Stimulated activated naive CD8-positive, alpha-beta T cell treated with anti-CD3 and anti-CD28 coated beads, Interleukin-15, amount 100 ng/mL, for 72 hours (primary cell): ENCODE measurements at regions not wholly inside any gene's neighbourhood (a gene's known extent, or its start where the extent isn't known, plus 50 kb on each side); places are given as distances from the start of the nearest gene placed in this dataset.
"Not testable (repeated sequence)": the region's sequence is repeated elsewhere in the genome, so short reads cannot be mapped to it uniquely, and the experiment has no call there.

Experiments used
- ATAC-seq: fragments of 150-1000 bp; cut with Tn5 transposase; 2 replicates; pipeline ENCODE4 v1.10.0; 2021; ENCODE audit warnings: mild to moderate bottlenecking, moderate library complexity
- DNase-seq, 2 donors: peaks; one replicate each; pipeline ENCODE4 v3.0.0; 2021 to 2022
- H3K27ac Mint-ChIP-seq, 2 donors: one replicate each; pipeline ENCODE4 v1.8.0; 2022; ENCODE audit warnings: mild to moderate bottlenecking in 2 of 2, mixed read lengths in 2 of 2, moderate library complexity in 2 of 2
- H3K27me3 Mint-ChIP-seq: one replicate; pipeline ENCODE4 v1.8.0; 2022; ENCODE audit warnings: mixed read lengths
- H3K4me1 Mint-ChIP-seq: one replicate; pipeline ENCODE4 v1.8.0; 2022; ENCODE audit warnings: mild to moderate bottlenecking, mixed read lengths
- H3K4me3 Mint-ChIP-seq, 2 donors: one replicate each; pipeline ENCODE4 v1.8.0; 2022; ENCODE audit warnings: mild to moderate bottlenecking in 2 of 2, mixed read lengths in 2 of 2, moderate library complexity in 1 of 2
- H3K9me3 Mint-ChIP-seq, 2 donors: one replicate each; pipeline ENCODE4 v1.8.0; 2022; ENCODE audit warnings: mixed read lengths in 2 of 2

GRCh38 chr6:170095273-170095981 lies 195.5 kb downstream of the DLL1 start:
- no peak for ATAC-seq
- peaks cover 10% of the 10 kb centered on the region for H3K27me3 Mint-ChIP-seq

DNA sequence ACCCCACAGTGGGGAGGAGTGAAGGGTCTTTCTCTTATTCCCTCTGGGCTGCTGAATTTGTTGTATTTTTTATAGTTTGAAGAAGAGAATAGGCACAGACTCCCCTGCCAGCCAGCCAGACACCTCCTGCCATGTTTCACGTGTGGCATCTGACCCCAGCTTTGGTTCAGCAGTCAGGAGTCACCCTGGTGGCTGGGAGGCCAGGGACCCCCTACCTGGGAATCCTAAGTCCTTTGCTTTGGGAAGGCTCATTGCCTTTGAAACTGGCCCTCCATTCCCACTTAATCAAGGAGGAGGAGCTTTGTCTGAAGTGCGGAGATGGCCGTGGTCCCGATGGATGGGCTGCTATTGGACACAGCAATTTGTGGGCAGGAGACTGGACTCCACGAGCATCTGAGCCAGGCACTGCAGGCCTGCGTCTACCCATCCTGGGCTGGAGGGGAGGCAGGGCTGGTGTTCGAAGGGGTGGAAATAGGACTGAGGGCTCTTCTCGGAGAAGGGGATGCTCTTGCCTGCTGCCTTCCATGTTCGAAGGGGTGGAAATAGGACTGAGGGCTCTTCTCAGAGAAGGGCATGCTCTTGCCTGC lies 196.1 kb downstream of the DLL1 start:
- peaks cover 10% of the 10 kb centered on the region for H3K4me1 Mint-ChIP-seq
- DNase-seq (no peak), ATAC-seq (no peak)
- H3K9me3 Mint-ChIP-seq, result peaks cover 0 to under 1% of the 10 kb centered on the region in 2 donors
- H3K27me3 Mint-ChIP-seq, result peaks cover 10% of the 10 kb centered on the region
- H3K27ac Mint-ChIP-seq, result no peak overlapping the region
- H3K4me3 Mint-ChIP-seq, result no peak overlapping the region

More at GRCh38 chr6:170095273-170095981, 195.5 kb downstream of the DLL1 start:
- Mint-ChIP-seq H3K4me1 (peaks cover 3% of the 10 kb centered on the region), H3K9me3 (peaks cover 5 to 7% of the 10 kb centered on the region in 2 donors), H3K27ac (no peak overlapping the region), H3K4me3 (no peak overlapping the region)
- peak in 1 of 2 donors; percentile 5 for DNase-seq

- DNase-seq, result peak in 1 of 2 donors; percentile 4
- H3K27ac Mint-ChIP-seq, result no peak overlapping the region
- H3K9me3 Mint-ChIP-seq, result no peaks in the 10 kb centered on the region
- peaks cover 18% of the 10 kb centered on the region for H3K4me1 Mint-ChIP-seq
- ATAC-seq, result no peak
- H3K4me3 Mint-ChIP-seq, result no peak overlapping the region
- peaks cover 10% of the 10 kb centered on the region for H3K27me3 Mint-ChIP-seq
These were observed 197.0 kb downstream of the DLL1 start for GRCh38 chr6:170093658-170094596.

DNA sequence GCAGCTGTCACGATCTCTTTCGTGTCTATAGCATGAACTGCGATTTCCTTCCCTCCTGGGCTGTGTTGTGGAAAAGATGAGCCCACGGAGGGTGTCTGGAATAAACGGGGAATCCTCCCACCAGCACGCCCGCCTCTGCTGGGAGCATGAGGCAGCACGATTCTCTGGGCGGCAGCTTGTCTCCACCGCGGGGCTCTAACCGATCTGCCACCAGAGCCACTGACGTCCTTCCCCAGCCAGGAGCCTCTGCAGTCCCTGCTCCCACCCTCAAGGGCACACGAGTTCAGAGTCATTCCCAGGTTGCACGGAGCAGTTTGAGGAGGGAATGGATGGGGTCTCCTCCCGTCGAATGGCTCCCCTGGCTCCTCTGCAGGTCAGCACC lies 197.6 kb downstream of the DLL1 start:
- H3K27ac Mint-ChIP-seq, result no peak overlapping the region
- DNase-seq (peak in 1 of 2 donors; percentile 5), ATAC-seq (no peak)
- peaks cover 10% of the 10 kb centered on the region for H3K27me3 Mint-ChIP-seq
- H3K4me1 Mint-ChIP-seq, result peaks cover 25% of the 10 kb centered on the region
- H3K9me3 Mint-ChIP-seq, result no peaks in the 10 kb centered on the region
- no peak overlapping the region for H3K4me3 Mint-ChIP-seq

DNA sequence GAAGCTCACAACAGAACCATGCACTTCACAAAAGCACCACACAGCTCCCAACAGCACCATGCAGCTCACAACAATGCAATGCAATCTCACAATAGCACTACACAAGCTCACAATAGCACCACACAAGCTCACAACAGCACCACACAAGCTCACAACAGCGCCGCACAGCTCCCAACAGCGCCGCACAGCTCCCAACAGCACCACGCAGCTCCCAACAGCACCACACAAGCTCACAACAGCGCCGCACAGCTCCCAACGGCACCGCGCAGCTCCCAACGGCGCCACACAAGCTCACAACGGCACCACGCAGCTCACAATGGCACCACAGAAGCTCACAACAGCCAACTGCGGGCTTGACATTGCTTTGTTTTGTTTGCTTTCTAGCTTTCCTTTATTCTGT lies 198.1 kb downstream of the DLL1 start:
- DNase-seq (no peak), ATAC-seq (no peak)
- Mint-ChIP-seq H3K27me3 (peaks cover 10% of the 10 kb centered on the region), H3K4me3 (no peak overlapping the region), H3K4me1 (peaks cover 29% of the 10 kb centered on the region), H3K9me3 (no peaks in the 10 kb centered on the region), H3K27ac (no peak overlapping the region)

GRCh38 chr6:170091639-170092579 lies 199.0 kb downstream of the DLL1 start:
- H3K27ac Mint-ChIP-seq, result no peak overlapping the region
- H3K27me3 Mint-ChIP-seq, result peaks cover 9% of the 10 kb centered on the region
- DNase-seq, result peak in 1 of 2 donors; percentile 3
- no peak overlapping the region for H3K4me3 Mint-ChIP-seq
- H3K4me1 Mint-ChIP-seq, result peaks cover 33% of the 10 kb centered on the region
- no peaks in the 10 kb centered on the region for H3K9me3 Mint-ChIP-seq
- ATAC-seq, result no peak

DNA sequence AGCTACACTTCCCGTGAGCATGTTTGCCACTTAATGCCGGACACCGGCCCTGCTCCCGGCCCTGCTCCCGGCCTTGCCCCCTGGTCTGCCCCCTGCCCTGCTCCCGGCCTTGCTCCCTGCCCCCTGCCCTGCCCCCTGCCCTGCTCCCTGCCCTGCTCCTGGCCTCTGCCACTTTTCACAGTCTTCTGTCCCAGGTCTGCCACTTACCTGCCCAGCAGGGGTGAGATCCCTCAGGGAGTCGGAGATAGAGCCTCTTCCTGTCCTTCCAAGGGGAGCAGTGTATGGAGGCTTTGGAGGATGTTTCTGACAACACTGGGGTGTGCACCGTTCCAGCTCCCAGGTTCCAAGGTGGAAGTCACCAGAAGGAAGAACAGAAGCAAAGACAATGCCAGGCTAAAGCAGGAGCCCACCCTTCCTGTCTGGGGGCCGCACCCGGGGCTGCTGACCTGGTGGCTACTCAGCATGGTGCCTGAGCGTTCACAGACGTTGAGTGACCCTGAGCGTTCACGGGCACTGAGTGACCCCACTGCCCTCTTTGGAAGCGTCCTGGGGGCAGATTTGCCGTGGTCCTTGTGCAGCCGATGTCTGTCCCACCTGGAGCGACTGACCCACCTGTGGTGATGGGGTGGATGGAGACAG lies 199.8 kb downstream of the DLL1 start:
- ATAC-seq (no peak), DNase-seq (peak in 1 of 2 donors; percentile 8)
- Mint-ChIP-seq H3K9me3 (no peaks in the 10 kb centered on the region), H3K27ac (no peak overlapping the region), H3K4me1 (peaks cover 41% of the 10 kb centered on the region), H3K27me3 (peaks cover 2% of the 10 kb centered on the region), H3K4me3 (no peak overlapping the region)

- peak overlapping the region in 1 of 2 donors; percentile 94 for H3K27ac Mint-ChIP-seq
- ATAC-seq, result no peak
- peak overlapping the region; percentile 92 to 99 for H3K4me3 Mint-ChIP-seq
- DNase-seq, result peak in 1 of 2 donors; percentile 6
- peaks cover 47% of the 10 kb centered on the region for H3K4me1 Mint-ChIP-seq
- H3K9me3 Mint-ChIP-seq, result no peaks in the 10 kb centered on the region
- no peaks in the 10 kb centered on the region for H3K27me3 Mint-ChIP-seq
These were observed 200.3 kb downstream of the DLL1 start for GRCh38 chr6:170090561-170090960.

GRCh38 chr6:170089963-170090362 lies 200.9 kb downstream of the DLL1 start:
- no peaks in the 10 kb centered on the region for H3K9me3 Mint-ChIP-seq
- H3K4me3 Mint-ChIP-seq, result peak overlapping the region; percentile 92 to 99
- no peaks in the 10 kb centered on the region for H3K27me3 Mint-ChIP-seq
- H3K27ac Mint-ChIP-seq, result peak overlapping the region; percentile 90 to 93
- DNase-seq (peak in 1 of 2 donors; percentile 14), ATAC-seq (peak; percentile 1)
- peaks cover 47% of the 10 kb centered on the region for H3K4me1 Mint-ChIP-seq

DNA sequence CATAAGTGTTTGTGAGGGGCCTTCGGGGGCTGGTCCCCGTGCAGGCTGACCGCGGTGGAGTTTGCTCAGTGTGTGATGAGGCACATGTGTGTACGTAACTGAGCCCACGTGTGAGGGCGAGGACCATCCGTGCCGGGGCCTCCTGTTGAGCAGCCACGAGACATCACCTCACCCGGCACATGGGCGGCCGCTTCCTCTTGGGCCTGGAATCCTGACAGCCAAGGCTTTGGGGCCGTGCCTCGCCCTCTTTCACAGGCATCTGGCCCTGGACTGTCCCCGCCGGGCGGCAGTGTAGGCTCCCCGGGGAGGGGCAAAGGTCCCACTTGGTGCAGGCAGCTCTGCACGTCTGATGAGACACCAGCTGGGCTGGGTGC lies 202.3 kb downstream of the DLL1 start:
- H3K4me3 Mint-ChIP-seq, result peak overlapping the region; percentile 92 to 99
- no peaks in the 10 kb centered on the region for H3K9me3 Mint-ChIP-seq
- H3K27ac Mint-ChIP-seq, result peak overlapping the region; percentile 99
- H3K4me1 Mint-ChIP-seq, result peaks cover 48% of the 10 kb centered on the region
- DNase-seq (peak in 1 of 2 donors; percentile 38), ATAC-seq (peak; percentile 39)
- H3K27me3 Mint-ChIP-seq, result no peaks in the 10 kb centered on the region

GRCh38 chr6:170087941-170088581 lies 202.8 kb downstream of the DLL1 start:
- Mint-ChIP-seq H3K4me1 (peaks cover 53% of the 10 kb centered on the region), H3K27ac (peak overlapping the region; percentile 99), H3K27me3 (no peaks in the 10 kb centered on the region), H3K9me3 (no peaks in the 10 kb centered on the region), H3K4me3 (peak overlapping the region; percentile 92 to 99)
- ATAC-seq (peak; percentile 76), DNase-seq (peak; percentile 59 to 78)

- H3K27ac Mint-ChIP-seq, H3K9me3 Mint-ChIP-seq, H3K27me3 Mint-ChIP-seq, ATAC-seq, H3K4me3 Mint-ChIP-seq: not testable (repeated sequence)
- peak in 1 of 2 donors; percentile 9 for DNase-seq
- peaks cover 60% of the 10 kb centered on the region for H3K4me1 Mint-ChIP-seq
These were observed 203.5 kb downstream of the DLL1 start for GRCh38 chr6:170087421-170087780.

DNA sequence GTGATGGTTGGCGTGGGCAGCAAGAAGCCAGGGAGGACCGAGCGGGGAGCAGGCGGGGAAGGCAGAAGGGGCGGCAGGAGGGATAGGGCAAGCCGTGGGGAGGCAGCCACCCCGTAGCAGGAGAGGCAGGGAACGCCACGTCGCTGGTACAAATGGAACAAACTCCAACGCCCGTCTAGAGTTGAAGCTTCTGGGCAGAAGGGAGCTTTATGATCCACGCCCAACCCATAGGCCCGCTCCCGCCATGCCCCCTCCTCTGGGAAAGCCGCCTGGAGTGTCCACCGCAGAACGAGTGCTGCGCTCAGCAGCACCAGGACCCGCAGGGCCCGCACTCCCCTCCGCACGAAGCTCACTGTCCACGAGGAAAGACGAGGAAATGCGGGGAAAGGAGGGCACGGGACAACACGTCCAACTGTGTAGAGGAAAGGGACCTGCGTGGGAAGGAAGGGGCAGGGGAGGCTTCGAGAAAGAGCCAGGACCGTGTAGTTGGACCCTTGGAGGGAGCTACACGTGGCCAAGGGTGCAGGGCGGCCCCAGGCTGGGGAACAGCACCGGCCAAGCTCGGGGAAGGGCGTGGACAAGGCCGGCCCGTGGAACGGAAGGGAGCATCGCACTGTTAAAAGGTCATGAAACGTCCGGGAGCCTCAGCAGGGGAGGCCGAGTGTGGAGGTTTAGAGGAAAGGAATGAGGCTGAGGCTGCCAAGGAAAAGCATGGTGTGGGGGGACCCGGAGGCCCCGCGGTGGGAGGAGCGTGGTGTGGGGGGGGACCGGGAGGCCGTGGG lies 204.0 kb downstream of the DLL1 start:
- Mint-ChIP-seq H3K27me3 (no peaks in the 10 kb centered on the region), H3K9me3 (no peaks in the 10 kb centered on the region), H3K4me1 (peaks cover 66% of the 10 kb centered on the region), H3K4me3 (peak overlapping the region; percentile 49 to 71), H3K27ac (peak overlapping the region; percentile 93 to 95)
- ATAC-seq, result peak; percentile 8
- DNase-seq, result peak in 1 of 2 donors; percentile 7
